Adrenal gland (tissue), 5 donors: ENCODE measurements at regions not wholly inside any gene's neighbourhood (a gene's known extent, or its start where the extent isn't known, plus 50 kb on each side); places are given as distances from the start of the nearest gene placed in this dataset.

Experiments
- POLR2A ChIP-seq, 2 donors: fragments of 450-650 bp; IDR thresholded peaks; one replicate each; pipeline ENCODE4 v1.6.1; 2017; ENCODE audit warnings: antibody characterized with exemption in 2 of 2, mild to moderate bottlenecking in 2 of 2, moderate library complexity in 1 of 2
- TF ChIP-seq, protein P1 (sequence below), 6 experiments: fragments of 450-650 bp in 4 of 6; fragments of 200-600 bp in 2 of 6; sonication (generic) in 1 of 6; IDR thresholded peaks; 1 replicate in 5 of 6; 2 replicates in 1 of 6; pipeline versions ENCODE4 v1.5.1 to v1.8.0; 2016 to 2021; ENCODE audit warnings: antibody characterized with exemption in 6 of 6, mild to moderate bottlenecking in 2 of 6, moderate library complexity in 1 of 6
- donor health status: DM: no; HTN: no; CAD: no.

GRCh38 chr1:88461007-88461406 lies 223.1 kb upstream of the PKN2 start:
- TF ChIP-seq, protein P1, sequence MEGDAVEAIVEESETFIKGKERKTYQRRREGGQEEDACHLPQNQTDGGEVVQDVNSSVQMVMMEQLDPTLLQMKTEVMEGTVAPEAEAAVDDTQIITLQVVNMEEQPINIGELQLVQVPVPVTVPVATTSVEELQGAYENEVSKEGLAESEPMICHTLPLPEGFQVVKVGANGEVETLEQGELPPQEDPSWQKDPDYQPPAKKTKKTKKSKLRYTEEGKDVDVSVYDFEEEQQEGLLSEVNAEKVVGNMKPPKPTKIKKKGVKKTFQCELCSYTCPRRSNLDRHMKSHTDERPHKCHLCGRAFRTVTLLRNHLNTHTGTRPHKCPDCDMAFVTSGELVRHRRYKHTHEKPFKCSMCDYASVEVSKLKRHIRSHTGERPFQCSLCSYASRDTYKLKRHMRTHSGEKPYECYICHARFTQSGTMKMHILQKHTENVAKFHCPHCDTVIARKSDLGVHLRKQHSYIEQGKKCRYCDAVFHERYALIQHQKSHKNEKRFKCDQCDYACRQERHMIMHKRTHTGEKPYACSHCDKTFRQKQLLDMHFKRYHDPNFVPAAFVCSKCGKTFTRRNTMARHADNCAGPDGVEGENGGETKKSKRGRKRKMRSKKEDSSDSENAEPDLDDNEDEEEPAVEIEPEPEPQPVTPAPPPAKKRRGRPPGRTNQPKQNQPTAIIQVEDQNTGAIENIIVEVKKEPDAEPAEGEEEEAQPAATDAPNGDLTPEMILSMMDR (IDR thresholded peaks at IDR 0.05): no peak
- TF ChIP-seq POLR2A (IDR thresholded peaks at IDR 0.05): no peak
